ENCODE measurements at regions not wholly inside any gene's neighbourhood (a gene's known extent, or its start where the extent isn't known, plus 50 kb on each side); places are given as distances from the start of the nearest gene placed in this dataset.

- TF ChIP-seq CTCF (IDR thresholded peaks at IDR 0.05) = no peak
- H3K27ac Mint-ChIP-seq = no peak overlapping the region
- H3K27me3 Mint-ChIP-seq = no peaks in the 10 kb centered on the region
- intact Hi-C loops (cut with micrococcal nuclease) = no loop called here
- H3K36me3 Mint-ChIP-seq (ENCODE audit: low read depth) = no peaks in the 10 kb centered on the region
- H3K4me3 Mint-ChIP-seq = no peak overlapping the region
- POLR2A ChIA-PET = no interaction called here
- ATAC-seq (ENCODE audit: low read depth) (no peak), DNase-seq (no peak)
- CTCF ChIA-PET = no interaction called here
- H3K4me1 Mint-ChIP-seq = no peaks in the 10 kb centered on the region
- no peaks in the 10 kb centered on the region for H3K9me3 Mint-ChIP-seq
Observed at GRCh38 chr6:113010196-113010989, 663.3 kb downstream of the RFPL4B start.

- POLR2A ChIA-PET = no interaction called here
- TF ChIP-seq CTCF (IDR thresholded peaks at IDR 0.05) = no peak
- Mint-ChIP-seq H3K9me3 (no peaks in the 10 kb centered on the region), H3K36me3 (ENCODE audit: low read depth) (no peaks in the 10 kb centered on the region), H3K27me3 (no peaks in the 10 kb centered on the region), H3K4me3 (no peak overlapping the region), H3K27ac (no peak overlapping the region), H3K4me1 (no peaks in the 10 kb centered on the region)
- intact Hi-C loops (cut with micrococcal nuclease) = no loop called here
- ATAC-seq (ENCODE audit: low read depth) (no peak), DNase-seq (no peak)
- CTCF ChIA-PET = no interaction called here
Observed at GRCh38 chr6:113011389-113011788, 664.3 kb downstream of the RFPL4B start.

- ChIA-PET CTCF (no interaction called here), POLR2A (no interaction called here)
- no peaks in the 10 kb centered on the region for H3K36me3 Mint-ChIP-seq (ENCODE audit: low read depth)
- no peak overlapping the region for H3K4me3 Mint-ChIP-seq
- H3K4me1 Mint-ChIP-seq = no peaks in the 10 kb centered on the region
- intact Hi-C loops (cut with micrococcal nuclease) = no loop called here
- no peaks in the 10 kb centered on the region for H3K27me3 Mint-ChIP-seq
- ATAC-seq (ENCODE audit: low read depth) (no peak), DNase-seq (no peak)
- TF ChIP-seq CTCF (IDR thresholded peaks at IDR 0.05) = no peak
- H3K9me3 Mint-ChIP-seq = no peaks in the 10 kb centered on the region
- no peak overlapping the region for H3K27ac Mint-ChIP-seq
Observed at GRCh38 chr6:113011801-113012200, 664.7 kb downstream of the RFPL4B start.

- Mint-ChIP-seq H3K9me3 (no peaks in the 10 kb centered on the region), H3K27ac (no peak overlapping the region), H3K27me3 (no peaks in the 10 kb centered on the region), H3K4me1 (no peaks in the 10 kb centered on the region), H3K36me3 (ENCODE audit: low read depth) (no peaks in the 10 kb centered on the region), H3K4me3 (no peak overlapping the region)
- POLR2A ChIA-PET = no interaction called here
- TF ChIP-seq CTCF (IDR thresholded peaks at IDR 0.05) = no peak
- intact Hi-C loops (cut with micrococcal nuclease) = no loop called here
- no peak for DNase-seq
- CTCF ChIA-PET = no interaction called here
- ATAC-seq (ENCODE audit: low read depth) = no peak
Observed at GRCh38 chr6:113015249-113015648, 668.1 kb downstream of the RFPL4B start.

- H3K27me3 Mint-ChIP-seq = no peaks in the 10 kb centered on the region
- intact Hi-C loops (cut with micrococcal nuclease) = no loop called here
- ChIA-PET POLR2A (no interaction called here), CTCF (no interaction called here)
- no peak for ATAC-seq (ENCODE audit: low read depth)
- DNase-seq = no peak
- H3K4me1 Mint-ChIP-seq = no peaks in the 10 kb centered on the region
- TF ChIP-seq CTCF (IDR thresholded peaks at IDR 0.05) = no peak
- H3K27ac Mint-ChIP-seq = no peak overlapping the region
- no peak overlapping the region for H3K4me3 Mint-ChIP-seq
- no peaks in the 10 kb centered on the region for H3K36me3 Mint-ChIP-seq (ENCODE audit: low read depth)
- no peaks in the 10 kb centered on the region for H3K9me3 Mint-ChIP-seq
Observed at GRCh38 chr6:113017353-113017752, 670.2 kb downstream of the RFPL4B start.
